Stomach (tissue), 4 donors: ENCODE measurements at regions not wholly inside any gene's neighbourhood (a gene's known extent, or its start where the extent isn't known, plus 50 kb on each side); places are given as distances from the start of the nearest gene placed in this dataset.

Source experiments
- CTCF ChIP-seq, 7 experiments: fragments of 450-650 bp in 4 of 7; fragments of 200-600 bp in 3 of 7; sonication (generic) in 3 of 7; IDR thresholded peaks; one replicate each; pipeline ENCODE4 v1.5.1; 2016 to 2019; ENCODE audit warnings: antibody characterized with exemption in 7 of 7, control low read depth in 2 of 7, mild to moderate bottlenecking in 1 of 7
- EP300 ChIP-seq: sonication (generic); formaldehyde crosslinking; IDR thresholded peaks from one replicate; pipeline ENCODE4 v1.6.1; 2017; ENCODE audit warnings: antibody characterized with exemption

- TF ChIP-seq CTCF (IDR thresholded peaks at IDR 0.05), result no peak
- TF ChIP-seq EP300, result no peak
Measured at GRCh38 chr4:14627038-14627437, 375.2 kb upstream of the CPEB2 start.
